Lower leg skin (tissue), 3 donors: ENCODE measurements at regions not wholly inside any gene's neighbourhood (a gene's known extent, or its start where the extent isn't known, plus 50 kb on each side); places are given as distances from the start of the nearest gene placed in this dataset.

Experiments
- POLR2A ChIP-seq, 2 donors: fragments of 450-650 bp; IDR thresholded peaks; one replicate each; pipeline ENCODE4 v1.6.1; 2016 to 2017; ENCODE audit warnings: antibody characterized with exemption in 2 of 2, mild to moderate bottlenecking in 1 of 2, moderate library complexity in 1 of 2
- TF ChIP-seq, protein P1 (sequence below), 3 donors: fragments of 450-650 bp; IDR thresholded peaks; one replicate each; pipeline ENCODE4 v1.5.1; 2016; ENCODE audit warnings: antibody characterized with exemption in 3 of 3, mild to moderate bottlenecking in 3 of 3, moderate library complexity in 2 of 3

GRCh38 chr13:59472134-59472533 lies 691.6 kb downstream of the DIAPH3 start:
- TF ChIP-seq, protein P1, sequence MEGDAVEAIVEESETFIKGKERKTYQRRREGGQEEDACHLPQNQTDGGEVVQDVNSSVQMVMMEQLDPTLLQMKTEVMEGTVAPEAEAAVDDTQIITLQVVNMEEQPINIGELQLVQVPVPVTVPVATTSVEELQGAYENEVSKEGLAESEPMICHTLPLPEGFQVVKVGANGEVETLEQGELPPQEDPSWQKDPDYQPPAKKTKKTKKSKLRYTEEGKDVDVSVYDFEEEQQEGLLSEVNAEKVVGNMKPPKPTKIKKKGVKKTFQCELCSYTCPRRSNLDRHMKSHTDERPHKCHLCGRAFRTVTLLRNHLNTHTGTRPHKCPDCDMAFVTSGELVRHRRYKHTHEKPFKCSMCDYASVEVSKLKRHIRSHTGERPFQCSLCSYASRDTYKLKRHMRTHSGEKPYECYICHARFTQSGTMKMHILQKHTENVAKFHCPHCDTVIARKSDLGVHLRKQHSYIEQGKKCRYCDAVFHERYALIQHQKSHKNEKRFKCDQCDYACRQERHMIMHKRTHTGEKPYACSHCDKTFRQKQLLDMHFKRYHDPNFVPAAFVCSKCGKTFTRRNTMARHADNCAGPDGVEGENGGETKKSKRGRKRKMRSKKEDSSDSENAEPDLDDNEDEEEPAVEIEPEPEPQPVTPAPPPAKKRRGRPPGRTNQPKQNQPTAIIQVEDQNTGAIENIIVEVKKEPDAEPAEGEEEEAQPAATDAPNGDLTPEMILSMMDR (IDR thresholded peaks at IDR 0.05) = no peak
- TF ChIP-seq POLR2A (IDR thresholded peaks at IDR 0.05) = no peak
